Endodermal cell (in vitro differentiated cells): ENCODE measurements at regions not wholly inside any gene's neighbourhood (a gene's known extent, or its start where the extent isn't known, plus 50 kb on each side); places are given as distances from the start of the nearest gene placed in this dataset.

Source experiments
- DNase-seq: peaks from one replicate; pipeline ENCODE4 v3.0.0-alpha.2; 2017
- H3K27ac ChIP-seq: 2 replicates; pipeline ENCODE4 v1.5.1; 2013; ENCODE audit warnings: mild to moderate bottlenecking, low read depth, low read length, moderate library complexity
- H3K27me3 ChIP-seq: 2 replicates; pipeline ENCODE4 v1.6.1; 2013; ENCODE audit warnings: mild to moderate bottlenecking, low read length, moderate library complexity; ENCODE audit not compliant: insufficient read depth, control insufficient read depth, poor library complexity, severe bottlenecking
- H3K36me3 ChIP-seq: 2 replicates; pipeline ENCODE4 v1.7.0; 2013; ENCODE audit warnings: mild to moderate bottlenecking, low read length, moderate library complexity; ENCODE audit not compliant: control insufficient read depth, insufficient read depth
- H3K4me1 ChIP-seq: one replicate; pipeline ENCODE4 v1.7.0; 2013; ENCODE audit warnings: low read length; ENCODE audit not compliant: control insufficient read depth, insufficient read depth
- H3K4me3 ChIP-seq: 2 replicates; pipeline ENCODE4 v1.5.1; 2013; ENCODE audit warnings: mild to moderate bottlenecking, low read length, moderate library complexity
- H3K9ac ChIP-seq: 2 replicates; pipeline ENCODE4 v1.6.1; 2013; ENCODE audit warnings: mild to moderate bottlenecking, low read length, moderate library complexity; ENCODE audit not compliant: poor library complexity, severe bottlenecking; ENCODE audit errors: extremely low read depth
- H3K9me3 ChIP-seq: 2 replicates; pipeline ENCODE4 v1.6.1; 2013; ENCODE audit warnings: mild to moderate bottlenecking, low read length, moderate library complexity; ENCODE audit not compliant: control insufficient read depth
- H3K27ac Mint-ChIP-seq: 2 replicates; pipeline ENCODE4 v1.8.0; 2020; ENCODE audit warnings: mixed read lengths
- H3K27me3 Mint-ChIP-seq: 2 replicates; pipeline ENCODE4 v1.8.0; 2021; ENCODE audit warnings: mild to moderate bottlenecking, mixed read lengths; ENCODE audit not compliant: insufficient read depth
- H3K36me3 Mint-ChIP-seq: 2 replicates; pipeline ENCODE4 v1.8.0; 2020; ENCODE audit warnings: low read depth, mixed read lengths
- H3K4me1 Mint-ChIP-seq: 2 replicates; pipeline ENCODE4 v1.8.0; 2020; ENCODE audit warnings: mixed read lengths
- H3K4me3 Mint-ChIP-seq: 2 replicates; pipeline ENCODE4 v1.8.0; 2020; ENCODE audit warnings: mild to moderate bottlenecking, moderate library complexity, mixed read lengths
- H3K9me3 Mint-ChIP-seq: 2 replicates; pipeline ENCODE4 v1.8.0; 2020; ENCODE audit warnings: mild to moderate bottlenecking, mixed read lengths
- CTCF ChIP-seq: fragments of 200-600 bp; sonication (generic); conservative IDR thresholded peaks from 2 replicates; pipeline ENCODE4 v1.5.0; 2021; ENCODE audit warnings: antibody characterized with exemption, mild to moderate bottlenecking
- WGBS, 2 experiments: methylation state at CpG; one replicate each; pipeline versions ENCODE4 v1.1.5 to v1.1.7; 2013; ENCODE audit warnings: missing lambda C conversion rate in 2 of 2, mixed read lengths in 1 of 2; ENCODE audit not compliant: insufficient coverage in 1 of 2, insufficient read length in 1 of 2; 5-methylcytosine and 5-hydroxymethylcytosine counted together

DNA sequence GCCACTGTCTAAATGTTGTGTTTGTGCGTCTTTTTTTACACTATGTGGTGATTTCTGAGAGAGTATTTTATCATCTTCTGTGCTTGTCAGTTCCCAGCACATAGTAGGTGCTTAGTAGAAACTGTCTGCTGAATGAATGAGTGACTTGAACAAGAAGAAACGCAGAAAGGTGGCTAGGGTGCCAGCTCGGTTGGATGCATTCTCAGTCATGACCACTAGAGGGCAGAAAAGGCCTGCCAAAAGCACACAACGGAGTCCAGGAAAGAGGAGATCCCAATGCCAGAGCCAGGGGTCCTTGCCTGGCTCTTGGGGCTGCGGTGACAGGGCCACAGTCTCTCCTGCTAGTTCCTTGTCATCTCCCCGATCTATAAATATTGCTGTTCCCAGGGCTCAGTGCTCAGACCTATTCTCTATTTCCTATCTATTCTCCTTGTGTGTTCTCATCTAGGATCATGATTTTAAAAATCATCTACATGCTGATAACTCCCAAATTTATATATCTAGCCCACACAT is 57.3 kb upstream of the CCL1 start:
- H3K9me3 ChIP-seq = no peaks in the 10 kb centered on the region
- no peak overlapping the region for H3K4me3 Mint-ChIP-seq
- no peaks in the 10 kb centered on the region for H3K4me1 ChIP-seq
- H3K27me3 Mint-ChIP-seq = peaks cover 52% of the 10 kb centered on the region
- no peak overlapping the region for H3K27ac Mint-ChIP-seq
- DNase-seq = peak; percentile 97
- H3K27me3 ChIP-seq = peaks cover 15% of the 10 kb centered on the region
- no peaks in the 10 kb centered on the region for H3K36me3 ChIP-seq
- H3K4me1 Mint-ChIP-seq = peaks cover 8% of the 10 kb centered on the region
- no peak overlapping the region for H3K27ac ChIP-seq
- H3K4me3 ChIP-seq = no peak overlapping the region
- no peaks in the 10 kb centered on the region for H3K36me3 Mint-ChIP-seq
- TF ChIP-seq CTCF = peak; percentile 95
- peaks cover 2% of the 10 kb centered on the region for H3K9me3 Mint-ChIP-seq
- 14 to 20% methylated on average over 5 to 6 of the region's 6 CpGs for WGBS, 2 experiments
- no peak overlapping the region for H3K9ac ChIP-seq

GRCh38 chr17:34416116-34416515 is 53.1 kb upstream of the CCL1 start:
- peaks cover 2% of the 10 kb centered on the region for H3K9me3 Mint-ChIP-seq
- no peak for DNase-seq
- peaks cover 41% of the 10 kb centered on the region for H3K27me3 Mint-ChIP-seq

GRCh38 chr17:34414339-34414738 is 51.3 kb upstream of the CCL1 start:
- peaks cover 3% of the 10 kb centered on the region for H3K27me3 ChIP-seq
- no peak overlapping the region for H3K4me3 ChIP-seq
- WGBS, 2 experiments = 39% methylated on average over 5 to 6 of the region's 6 CpGs
- H3K4me1 ChIP-seq = peaks cover 6% of the 10 kb centered on the region
- H3K4me3 Mint-ChIP-seq = no peak overlapping the region
- peak overlapping the region; percentile 56 for H3K27ac Mint-ChIP-seq
- peaks cover 35% of the 10 kb centered on the region for H3K4me1 Mint-ChIP-seq
- H3K9me3 Mint-ChIP-seq = peaks cover 2% of the 10 kb centered on the region
- no peaks in the 10 kb centered on the region for H3K36me3 ChIP-seq
- peak; percentile 82 for DNase-seq
- no peak overlapping the region for H3K9ac ChIP-seq
- H3K36me3 Mint-ChIP-seq = no peaks in the 10 kb centered on the region
- H3K9me3 ChIP-seq = no peaks in the 10 kb centered on the region
- TF ChIP-seq CTCF = no peak
- H3K27ac ChIP-seq = no peak overlapping the region
- H3K27me3 Mint-ChIP-seq = peaks cover 52% of the 10 kb centered on the region

More at GRCh38 chr17:34416116-34416515, 53.1 kb upstream of the CCL1 start:
- no peak for TF ChIP-seq CTCF
- H3K27me3 ChIP-seq = no peaks in the 10 kb centered on the region
- no peaks in the 10 kb centered on the region for H3K36me3 Mint-ChIP-seq
- H3K27ac Mint-ChIP-seq = no peak overlapping the region
- no peaks in the 10 kb centered on the region for H3K36me3 ChIP-seq
- H3K4me1 Mint-ChIP-seq = peaks cover 33% of the 10 kb centered on the region
- H3K9ac ChIP-seq = no peak overlapping the region
- peaks cover 6% of the 10 kb centered on the region for H3K4me1 ChIP-seq
- no peak overlapping the region for H3K27ac ChIP-seq
- H3K4me3 Mint-ChIP-seq = no peak overlapping the region
- H3K4me3 ChIP-seq = no peak overlapping the region
- H3K9me3 ChIP-seq = no peaks in the 10 kb centered on the region
- WGBS, 2 experiments = 91 to 93% methylated on average over 2 of the region's 2 CpGs
